GM12892 (cell line): ENCODE measurements at regions not wholly inside any gene's neighbourhood (a gene's known extent, or its start where the extent isn't known, plus 50 kb on each side); places are given as distances from the start of the nearest gene placed in this dataset.
"Not testable (repeated sequence)": the region's sequence is repeated elsewhere in the genome, so short reads cannot be mapped to it uniquely, and the experiment has no call there.

Source experiments
- DNase-seq: peaks from one replicate; pipeline ENCODE4 v3.0.0; 2011; ENCODE audit not compliant: insufficient read length
- FAIRE-seq: peaks from 2 replicates; lab custom pipeline; 2011; peaks lifted over from hg19 to GRCh38; lab: Jason Lieb, UNC
- POLR2A ChIP-seq: IDR thresholded peaks from 2 replicates; pipeline ENCODE4 v1.6.1; 2011; ENCODE audit warnings: low read depth, low read length, control low read depth
- POLR2AphosphoS5 ChIP-seq: IDR thresholded peaks from 2 replicates; pipeline ENCODE4 v1.6.1; 2011; ENCODE audit warnings: low read depth, low read length, control low read depth
- TAF1 ChIP-seq: IDR thresholded peaks from 2 replicates; pipeline ENCODE4 v1.6.1; 2011; ENCODE audit warnings: low read depth, mild to moderate bottlenecking, control low read depth, low read length, borderline replicate concordance

- TF ChIP-seq POLR2AphosphoS5: no peak
- TF ChIP-seq POLR2A: no peak
- TF ChIP-seq TAF1: no peak
- FAIRE-seq (no peak), DNase-seq (no peak)
These were observed 437.2 kb downstream of the CSNK1G3 start for GRCh38 chr5:123949043-123949804.

DNA sequence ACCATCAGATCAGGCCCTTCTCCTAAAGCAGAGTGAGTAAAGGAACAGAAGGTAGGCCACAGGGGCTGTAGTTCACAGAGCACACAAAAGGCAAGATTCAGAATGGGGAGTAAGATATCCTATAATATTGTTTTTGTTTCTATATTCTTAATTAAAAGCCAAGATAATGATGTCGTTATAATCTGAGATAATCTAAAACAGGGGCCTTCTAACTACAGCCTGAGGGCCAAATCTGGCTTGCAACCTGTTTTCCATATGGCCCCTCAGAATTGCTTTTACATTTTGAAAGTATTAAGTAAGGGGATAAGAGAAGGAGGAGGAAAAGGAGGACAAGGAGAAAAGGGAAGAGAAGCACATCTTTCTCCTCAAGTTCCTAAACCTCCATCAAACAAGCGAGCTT lies 435.8 kb downstream of the CSNK1G3 start:
- DNase-seq (no peak), FAIRE-seq (no peak)
- TF ChIP-seq POLR2A (no peak), TAF1 (no peak)

- no peak for FAIRE-seq
- DNase-seq: no peak
- TF ChIP-seq POLR2A: no peak
- no peak for TF ChIP-seq TAF1
- TF ChIP-seq POLR2AphosphoS5: no peak
These were observed 433.6 kb downstream of the CSNK1G3 start for GRCh38 chr5:123945548-123945947.

- TF ChIP-seq POLR2AphosphoS5: no peak
- TF ChIP-seq TAF1: no peak
- no peak for TF ChIP-seq POLR2A
- DNase-seq (no peak), FAIRE-seq (no peak)
These were observed 431.2 kb downstream of the CSNK1G3 start for GRCh38 chr5:123943151-123943550.

GRCh38 chr5:123940416-123940815 lies 428.4 kb downstream of the CSNK1G3 start:
- TF ChIP-seq POLR2AphosphoS5 (no peak), POLR2A (no peak), TAF1 (no peak)
- no peak for DNase-seq
- no peak for FAIRE-seq

- peak; percentile 63 for FAIRE-seq
- no peak for DNase-seq
- TF ChIP-seq TAF1 (no peak), POLR2AphosphoS5 (no peak), POLR2A (no peak)
These were observed 425.3 kb downstream of the CSNK1G3 start for GRCh38 chr5:123937230-123937629.

DNA sequence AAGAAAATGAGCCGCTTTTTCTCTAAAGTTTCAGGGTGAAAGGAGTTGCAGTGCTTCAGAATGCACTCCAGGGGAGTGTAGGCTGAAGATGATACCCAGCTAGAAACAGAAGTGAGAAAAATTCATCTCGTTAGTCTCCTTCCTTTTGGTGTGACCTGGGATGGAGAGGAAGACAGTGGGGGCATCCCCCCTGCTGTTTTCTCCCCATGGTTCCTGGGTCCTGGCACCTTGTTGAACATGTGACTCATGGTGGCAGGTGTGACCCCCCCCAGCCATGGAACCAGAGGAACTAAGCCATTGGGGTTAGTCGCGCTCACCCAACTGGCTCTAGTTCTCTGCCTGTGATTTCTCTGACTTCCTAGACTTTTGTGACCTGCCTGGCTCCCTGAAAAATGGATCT lies 424.6 kb downstream of the CSNK1G3 start:
- DNase-seq: no peak
- no peak for FAIRE-seq
- TF ChIP-seq TAF1 (no peak), POLR2AphosphoS5 (no peak), POLR2A (no peak)

- DNase-seq, FAIRE-seq: not testable (repeated sequence)
These were observed 421.8 kb downstream of the CSNK1G3 start for GRCh38 chr5:123933812-123934211.

DNA sequence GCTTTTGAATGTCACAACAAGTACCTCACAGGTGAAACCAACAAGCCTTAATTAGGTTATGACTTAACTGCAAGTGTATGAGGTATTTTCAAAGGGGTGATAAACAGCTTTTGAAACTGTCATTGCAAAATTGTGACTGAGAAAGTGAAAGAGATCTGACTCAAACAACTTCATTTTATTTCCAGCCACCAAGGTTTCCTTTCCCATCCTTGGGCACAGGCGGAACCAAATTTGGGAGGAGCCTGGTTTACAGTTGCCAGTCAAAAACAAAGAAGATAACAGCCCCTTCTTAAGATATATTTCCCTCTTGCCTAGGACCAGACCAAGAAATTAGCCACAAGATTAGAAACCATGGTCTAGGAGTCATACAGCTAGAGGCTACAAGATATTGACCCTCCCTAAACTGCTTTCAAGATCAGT lies 417.1 kb downstream of the CSNK1G3 start:
- TF ChIP-seq POLR2A (no peak), TAF1 (no peak), POLR2AphosphoS5 (no peak)
- FAIRE-seq: no peak
- no peak for DNase-seq

DNA sequence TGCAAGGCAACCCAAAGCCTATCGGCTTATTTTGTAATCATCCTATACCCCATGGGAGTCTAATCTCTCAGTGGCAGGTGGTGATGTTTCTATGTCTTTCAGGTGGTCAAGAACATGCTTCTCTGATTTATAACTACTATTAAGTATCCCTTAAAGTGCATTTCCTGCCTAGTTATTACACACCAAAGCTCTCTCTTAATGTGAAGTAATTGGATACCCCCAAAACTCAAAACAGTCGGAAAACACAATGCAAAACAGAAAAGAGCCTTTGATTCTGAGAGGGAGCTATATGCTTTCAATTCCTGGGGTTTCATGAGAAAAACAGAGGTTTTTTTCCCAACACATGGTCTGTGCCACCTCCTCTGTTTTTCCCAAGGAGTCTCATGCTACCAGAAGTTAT lies 416.4 kb downstream of the CSNK1G3 start:
- TF ChIP-seq TAF1: no peak
- no peak for TF ChIP-seq POLR2A
- no peak for TF ChIP-seq POLR2AphosphoS5
- no peak for FAIRE-seq

GRCh38 chr5:123921193-123921592 lies 409.2 kb downstream of the CSNK1G3 start:
- DNase-seq: no peak
- FAIRE-seq: no peak

More for the DNA sequence above, 416.4 kb downstream of the CSNK1G3 start:
- DNase-seq: no peak

GRCh38 chr5:123916345-123917121 lies 404.6 kb downstream of the CSNK1G3 start:
- TF ChIP-seq POLR2A (no peak), POLR2AphosphoS5 (no peak), TAF1 (no peak)
- DNase-seq: no peak
- FAIRE-seq: no peak

More at GRCh38 chr5:123921193-123921592, 409.2 kb downstream of the CSNK1G3 start:
- TF ChIP-seq POLR2A: no peak
- TF ChIP-seq POLR2AphosphoS5: no peak
- TF ChIP-seq TAF1: no peak
